ENCODE measurements at regions not wholly inside any gene's neighbourhood (a gene's known extent, or its start where the extent isn't known, plus 50 kb on each side); places are given as distances from the start of the nearest gene placed in this dataset.

DNA sequence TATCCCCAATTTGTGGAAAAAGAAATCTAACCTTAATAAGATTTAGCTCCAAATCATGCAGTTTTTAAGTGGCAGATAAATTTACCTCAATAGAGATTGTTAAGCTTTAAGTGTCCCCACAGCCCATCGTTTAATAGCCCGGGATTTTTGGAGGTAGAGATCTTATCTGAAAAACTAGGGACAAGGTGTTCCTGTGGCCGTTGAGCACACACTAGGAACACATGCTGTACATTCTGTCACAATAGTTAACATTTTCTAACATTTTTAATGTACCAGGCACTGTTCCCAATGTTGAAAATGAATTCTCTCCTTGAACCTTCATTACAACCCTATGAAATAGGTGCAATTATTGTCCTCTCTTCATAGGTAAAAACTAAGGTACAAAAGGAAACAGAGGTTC, 85.7 kb upstream of the PLD5 start:
- TF ChIP-seq, protein P1, sequence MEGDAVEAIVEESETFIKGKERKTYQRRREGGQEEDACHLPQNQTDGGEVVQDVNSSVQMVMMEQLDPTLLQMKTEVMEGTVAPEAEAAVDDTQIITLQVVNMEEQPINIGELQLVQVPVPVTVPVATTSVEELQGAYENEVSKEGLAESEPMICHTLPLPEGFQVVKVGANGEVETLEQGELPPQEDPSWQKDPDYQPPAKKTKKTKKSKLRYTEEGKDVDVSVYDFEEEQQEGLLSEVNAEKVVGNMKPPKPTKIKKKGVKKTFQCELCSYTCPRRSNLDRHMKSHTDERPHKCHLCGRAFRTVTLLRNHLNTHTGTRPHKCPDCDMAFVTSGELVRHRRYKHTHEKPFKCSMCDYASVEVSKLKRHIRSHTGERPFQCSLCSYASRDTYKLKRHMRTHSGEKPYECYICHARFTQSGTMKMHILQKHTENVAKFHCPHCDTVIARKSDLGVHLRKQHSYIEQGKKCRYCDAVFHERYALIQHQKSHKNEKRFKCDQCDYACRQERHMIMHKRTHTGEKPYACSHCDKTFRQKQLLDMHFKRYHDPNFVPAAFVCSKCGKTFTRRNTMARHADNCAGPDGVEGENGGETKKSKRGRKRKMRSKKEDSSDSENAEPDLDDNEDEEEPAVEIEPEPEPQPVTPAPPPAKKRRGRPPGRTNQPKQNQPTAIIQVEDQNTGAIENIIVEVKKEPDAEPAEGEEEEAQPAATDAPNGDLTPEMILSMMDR (IDR thresholded peaks at IDR 0.05): no peak
- no peak for TF ChIP-seq POLR2A (IDR thresholded peaks at IDR 0.05)
